ENCODE measurements at regions not wholly inside any gene's neighbourhood (a gene's known extent, or its start where the extent isn't known, plus 50 kb on each side); places are given as distances from the start of the nearest gene placed in this dataset.

- no peak for DNase-seq
Measured at GRCh38 chr3:59326246-59327024, 276.6 kb upstream of the CFAP20DC start.

GRCh38 chr3:59321881-59322540 lies 272.2 kb upstream of the CFAP20DC start:
- no peak for DNase-seq

GRCh38 chr3:59320080-59320479 lies 270.3 kb upstream of the CFAP20DC start:
- DNase-seq = no peak

DNA sequence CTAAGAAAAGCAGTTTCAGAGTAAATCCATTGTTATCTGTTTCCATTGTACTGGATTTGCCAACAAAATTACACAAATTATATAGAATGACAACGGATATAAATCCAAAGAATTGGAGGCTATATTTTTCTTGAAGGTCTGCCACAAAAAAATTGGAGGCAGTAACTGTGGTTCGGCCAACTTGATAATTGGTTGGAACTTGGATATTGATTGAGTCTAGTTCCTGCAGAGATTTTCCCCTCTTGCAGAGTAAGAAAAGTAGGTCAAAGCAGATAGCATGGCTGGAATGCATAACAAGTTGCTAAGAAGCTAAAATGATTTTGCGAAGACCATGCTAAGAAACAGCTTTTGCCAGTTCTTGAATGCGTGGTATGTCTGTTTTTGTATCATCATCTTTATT lies 269.6 kb upstream of the CFAP20DC start:
- DNase-seq = no peak

DNA sequence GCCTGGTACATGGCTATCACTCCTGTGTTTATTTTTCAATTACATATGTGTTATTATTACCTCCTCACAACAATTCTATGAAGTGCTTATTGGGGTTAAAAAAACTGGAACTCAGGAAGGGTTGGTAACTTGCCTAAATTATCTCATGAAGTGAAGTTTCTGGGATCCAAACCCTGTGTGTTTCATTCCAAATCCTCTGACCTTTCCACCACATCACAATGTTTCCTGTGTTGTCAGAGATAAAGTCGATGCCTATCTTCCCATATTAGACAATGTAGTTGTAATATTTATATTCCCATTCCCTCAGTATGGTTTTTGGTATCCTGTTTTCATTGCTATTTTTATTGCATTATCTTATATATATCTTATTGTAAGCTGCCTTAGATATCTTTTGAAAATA lies 269.1 kb upstream of the CFAP20DC start:
- no peak for DNase-seq

DNA sequence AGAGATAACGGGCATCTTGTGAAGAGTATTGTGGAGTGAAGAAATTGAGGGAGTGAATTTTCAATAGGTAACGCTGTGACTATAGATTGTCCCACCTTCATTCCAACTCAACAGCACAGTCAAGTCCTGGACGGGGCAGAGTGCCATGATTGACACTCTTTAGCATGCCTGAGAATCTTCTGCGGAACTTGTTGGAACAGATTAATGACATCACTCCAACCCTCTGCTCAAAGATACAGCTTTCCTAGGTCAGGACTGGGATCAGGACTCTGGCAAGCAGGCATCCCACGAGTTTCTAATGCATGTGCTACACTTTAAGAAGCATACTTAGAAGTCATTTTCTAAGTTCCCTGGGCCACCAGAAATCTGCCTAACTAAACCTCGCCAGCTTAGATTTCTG lies 267.6 kb upstream of the CFAP20DC start:
- DNase-seq = no peak

DNA sequence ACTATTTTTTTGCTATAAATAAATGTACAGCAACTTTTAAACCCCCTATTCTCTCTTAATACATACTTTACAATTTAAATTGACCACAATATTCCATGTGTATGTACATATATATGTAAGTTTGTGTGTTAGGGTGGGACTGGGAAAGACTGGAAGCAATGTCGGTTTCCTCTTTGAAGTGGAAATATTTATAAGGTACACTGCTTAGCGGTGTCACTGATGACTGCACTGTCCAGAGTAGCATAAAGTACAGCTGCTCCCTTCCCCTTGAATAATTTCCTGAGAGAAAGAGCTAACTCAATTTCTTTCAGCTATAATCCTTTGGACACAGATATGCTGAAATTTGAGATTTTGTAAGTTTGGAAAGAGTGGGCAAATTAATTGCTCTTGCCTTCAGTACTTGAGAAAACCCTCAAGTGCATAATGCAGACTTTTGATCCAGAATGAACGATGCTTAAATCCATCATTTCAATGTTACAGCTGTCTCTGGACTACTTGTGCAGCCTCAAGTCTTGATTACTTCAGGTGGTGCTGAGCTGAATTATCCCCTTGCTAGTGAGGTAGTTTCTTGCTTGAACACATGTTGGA lies 267.0 kb upstream of the CFAP20DC start:
- DNase-seq = no peak

DNA sequence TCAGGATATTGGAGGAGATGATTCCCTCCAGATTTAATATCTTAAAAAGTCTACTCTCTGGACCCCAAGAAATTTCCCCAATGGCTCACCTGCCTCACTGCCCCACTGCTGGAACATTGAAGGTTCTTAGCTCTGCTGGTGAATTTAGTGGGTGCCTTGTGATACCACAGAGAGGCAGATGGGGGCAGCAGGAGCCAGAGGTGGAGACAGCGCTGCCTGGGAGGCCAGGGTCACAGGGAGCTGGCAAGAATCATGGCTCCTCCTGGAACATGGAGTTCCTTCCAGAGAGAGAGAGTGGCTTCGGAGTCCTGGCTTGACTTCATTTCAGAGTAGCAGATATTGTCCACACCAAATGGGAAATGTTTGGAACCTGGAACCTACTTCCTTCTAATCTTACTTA lies 263.5 kb upstream of the CFAP20DC start:
- DNase-seq = peak in 2 of 5 experiments; percentile 14 to 43

DNA sequence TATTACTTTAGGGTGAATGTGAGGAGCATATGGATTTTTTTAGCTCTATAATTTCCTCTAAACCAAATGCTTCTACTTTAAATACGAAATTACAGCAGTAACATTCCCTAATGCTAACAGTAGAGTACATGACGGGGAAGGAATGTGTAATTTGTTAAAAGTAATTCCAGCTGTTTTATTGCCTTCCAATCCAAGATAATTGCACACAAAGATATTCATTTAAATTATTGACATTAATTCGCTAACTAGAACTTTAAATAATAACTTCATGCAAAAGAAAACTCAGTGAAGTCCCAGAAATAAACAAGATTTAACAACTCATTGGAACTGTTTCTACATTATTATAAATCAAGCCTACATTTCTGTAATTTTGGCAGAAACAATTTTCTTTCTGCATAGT lies 261.4 kb upstream of the CFAP20DC start:
- no peak for DNase-seq

GRCh38 chr3:59310736-59311135 lies 260.9 kb upstream of the CFAP20DC start:
- DNase-seq = no peak

- no peak for DNase-seq
Measured at GRCh38 chr3:59308684-59309083, 258.9 kb upstream of the CFAP20DC start.

DNA sequence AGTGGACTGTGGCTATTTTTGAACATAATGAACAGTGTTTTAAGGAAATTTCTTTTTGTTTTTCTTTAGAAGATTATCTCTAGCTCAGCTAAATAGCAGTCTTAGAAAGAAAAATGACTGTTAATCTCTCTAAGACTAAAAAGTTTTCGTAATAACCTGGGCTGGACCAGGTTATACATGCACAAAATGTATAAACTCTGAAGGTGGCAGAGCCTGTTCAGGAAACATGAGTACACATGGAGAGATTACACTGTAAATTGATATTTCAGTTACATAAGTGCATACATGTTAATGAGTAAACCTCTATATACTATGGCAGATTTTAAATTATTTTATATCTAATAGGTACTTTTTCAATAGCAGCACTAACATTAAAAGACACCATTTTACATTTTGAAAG lies 258.2 kb upstream of the CFAP20DC start:
- no peak for DNase-seq

- no peak for DNase-seq
Measured at GRCh38 chr3:59306436-59306835, 256.6 kb upstream of the CFAP20DC start.

GRCh38 chr3:59304296-59304695 lies 254.5 kb upstream of the CFAP20DC start:
- DNase-seq = no peak

DNA sequence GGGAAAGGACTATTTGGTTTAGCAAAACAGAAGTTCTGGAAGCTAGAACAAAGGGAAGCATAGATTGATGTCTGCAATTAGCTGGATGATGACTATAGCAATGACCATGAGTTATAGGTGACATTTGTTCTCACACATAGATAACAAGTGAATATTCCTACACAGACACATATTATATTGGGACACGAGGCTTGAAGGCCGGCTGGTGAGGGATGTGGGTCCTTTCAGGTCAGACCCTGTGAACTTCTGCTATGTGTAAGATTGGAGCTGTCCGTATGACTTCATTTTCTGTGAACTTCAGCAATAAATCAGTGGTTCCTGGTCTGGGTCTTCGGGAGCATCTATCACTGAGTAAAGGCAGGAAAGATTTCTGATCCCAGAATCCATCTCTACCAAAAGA lies 253.6 kb upstream of the CFAP20DC start:
- DNase-seq = no peak

GRCh38 chr3:59302442-59302841 lies 252.6 kb upstream of the CFAP20DC start:
- DNase-seq = no peak

GRCh38 chr3:59300733-59301132 lies 250.9 kb upstream of the CFAP20DC start:
- no peak for DNase-seq

DNA sequence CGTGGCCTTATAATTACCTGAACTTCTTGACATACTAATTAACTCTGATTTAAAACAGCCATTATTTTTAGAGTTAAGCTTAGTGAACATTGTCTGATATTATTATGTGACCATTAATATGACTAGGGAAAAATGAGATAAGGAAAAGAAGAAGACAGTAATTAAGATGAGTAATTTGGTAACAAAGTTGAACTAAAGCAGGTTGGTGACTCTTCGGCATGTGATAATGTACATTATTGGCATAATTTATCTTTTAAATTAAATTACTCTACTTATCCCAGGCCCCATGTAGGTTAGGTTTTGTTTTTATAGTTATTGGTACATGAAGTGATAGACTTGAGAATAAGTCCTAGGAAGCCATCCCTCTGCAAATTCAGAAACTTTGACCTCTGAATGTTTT lies 249.7 kb upstream of the CFAP20DC start:
- no peak for DNase-seq

GRCh38 chr3:59290358-59290757 lies 240.5 kb upstream of the CFAP20DC start:
- no peak for DNase-seq

DNA sequence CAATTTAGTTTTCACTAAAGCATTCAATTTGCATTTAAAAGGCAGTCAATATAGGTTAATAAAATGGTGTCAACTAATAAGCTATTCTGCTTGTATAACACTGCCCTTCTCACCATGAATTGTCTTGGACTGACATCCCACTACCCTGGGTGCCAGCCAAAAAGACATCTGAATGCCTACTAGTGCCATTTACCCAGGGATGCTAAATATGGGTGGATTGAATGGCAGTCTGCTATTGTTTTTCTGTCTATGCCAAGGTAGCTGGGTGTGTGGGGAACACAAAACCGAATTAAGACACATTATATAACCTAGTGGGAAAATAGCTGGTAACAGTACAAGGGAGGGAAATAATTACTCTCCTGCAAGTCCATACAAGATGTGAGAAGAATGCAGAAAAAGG lies 240.0 kb upstream of the CFAP20DC start:
- no peak for DNase-seq

GRCh38 chr3:59288951-59289350 lies 239.1 kb upstream of the CFAP20DC start:
- DNase-seq = no peak

GRCh38 chr3:59286791-59287531 lies 237.1 kb upstream of the CFAP20DC start:
- no peak for DNase-seq

GRCh38 chr3:59285560-59285959 lies 235.7 kb upstream of the CFAP20DC start:
- DNase-seq = no peak

Measured in T-helper 2 cell (primary cell).